ENCODE measurements at regions not wholly inside any gene's neighbourhood (a gene's known extent, or its start where the extent isn't known, plus 50 kb on each side); places are given as distances from the start of the nearest gene placed in this dataset.

DNA sequence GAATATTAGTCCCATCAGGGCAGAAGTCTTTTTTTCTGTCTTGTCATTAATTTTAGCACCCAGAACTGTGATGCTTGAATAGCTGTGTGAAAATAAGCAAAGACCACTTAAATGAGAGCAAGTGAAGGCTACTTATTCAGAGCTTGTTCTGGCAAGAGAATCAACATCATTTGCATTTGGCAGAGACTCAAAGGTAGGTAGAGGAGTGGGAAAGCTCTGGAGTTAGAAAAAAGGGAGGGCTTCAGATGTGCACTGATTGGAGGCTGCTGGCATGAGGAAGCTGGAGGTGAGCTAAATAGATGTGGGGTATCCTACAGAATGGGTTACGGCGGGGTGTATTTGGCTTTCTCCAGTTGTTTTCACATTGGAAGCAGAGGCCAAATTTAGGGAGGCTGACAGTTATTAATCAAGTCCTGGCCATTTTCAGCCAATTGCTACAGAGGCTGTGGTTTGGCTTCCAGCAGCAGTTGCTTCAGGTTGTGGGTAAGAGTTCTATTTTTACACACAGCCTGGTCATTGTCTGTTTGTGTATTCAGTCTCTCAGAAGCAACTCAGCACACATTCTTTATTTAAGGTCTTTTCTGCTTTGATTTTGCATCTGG is 254.3 kb downstream of the BTBD3 start:
- TF ChIP-seq, protein P1, sequence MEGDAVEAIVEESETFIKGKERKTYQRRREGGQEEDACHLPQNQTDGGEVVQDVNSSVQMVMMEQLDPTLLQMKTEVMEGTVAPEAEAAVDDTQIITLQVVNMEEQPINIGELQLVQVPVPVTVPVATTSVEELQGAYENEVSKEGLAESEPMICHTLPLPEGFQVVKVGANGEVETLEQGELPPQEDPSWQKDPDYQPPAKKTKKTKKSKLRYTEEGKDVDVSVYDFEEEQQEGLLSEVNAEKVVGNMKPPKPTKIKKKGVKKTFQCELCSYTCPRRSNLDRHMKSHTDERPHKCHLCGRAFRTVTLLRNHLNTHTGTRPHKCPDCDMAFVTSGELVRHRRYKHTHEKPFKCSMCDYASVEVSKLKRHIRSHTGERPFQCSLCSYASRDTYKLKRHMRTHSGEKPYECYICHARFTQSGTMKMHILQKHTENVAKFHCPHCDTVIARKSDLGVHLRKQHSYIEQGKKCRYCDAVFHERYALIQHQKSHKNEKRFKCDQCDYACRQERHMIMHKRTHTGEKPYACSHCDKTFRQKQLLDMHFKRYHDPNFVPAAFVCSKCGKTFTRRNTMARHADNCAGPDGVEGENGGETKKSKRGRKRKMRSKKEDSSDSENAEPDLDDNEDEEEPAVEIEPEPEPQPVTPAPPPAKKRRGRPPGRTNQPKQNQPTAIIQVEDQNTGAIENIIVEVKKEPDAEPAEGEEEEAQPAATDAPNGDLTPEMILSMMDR (IDR thresholded peaks at IDR 0.05) = no peak
- TF ChIP-seq POLR2A (IDR thresholded peaks at IDR 0.05) (no peak), EP300 (IDR thresholded peaks at IDR 0.05) (no peak)
